LoVo (cell line): ENCODE measurements at regions not wholly inside any gene's neighbourhood (a gene's known extent, or its start where the extent isn't known, plus 50 kb on each side); places are given as distances from the start of the nearest gene placed in this dataset.
"Not testable (repeated sequence)": the region's sequence is repeated elsewhere in the genome, so short reads cannot be mapped to it uniquely, and the experiment has no call there.

ENCODE experiments used
- DNase-seq: peaks from one replicate; pipeline ENCODE4 v3.0.0-alpha.2; 2016; ENCODE audit warnings: low spot score

DNA sequence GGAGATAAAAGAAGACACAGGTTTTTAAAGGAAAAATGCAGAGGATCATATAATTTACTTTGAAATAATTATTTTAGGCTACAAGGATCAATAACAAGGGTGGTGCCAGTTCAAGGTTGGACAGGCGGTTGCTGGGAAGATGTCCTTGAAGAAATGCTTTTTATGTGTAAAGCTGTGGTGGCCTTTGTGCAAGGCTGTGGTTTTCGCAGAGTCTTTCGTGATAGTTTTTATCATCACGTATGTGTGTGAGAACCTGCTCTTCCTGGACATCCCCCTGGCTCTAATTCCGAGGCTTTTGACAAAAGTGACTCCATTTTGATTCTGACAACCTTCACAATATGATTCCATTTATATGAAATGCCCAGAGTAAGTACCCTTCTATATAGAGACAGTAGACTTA, 85.8 kb upstream of the COG2 start:
- no peak for DNase-seq

GRCh38 chr1:230555814-230556213, 86.5 kb upstream of the COG2 start:
- no peak for DNase-seq

DNA sequence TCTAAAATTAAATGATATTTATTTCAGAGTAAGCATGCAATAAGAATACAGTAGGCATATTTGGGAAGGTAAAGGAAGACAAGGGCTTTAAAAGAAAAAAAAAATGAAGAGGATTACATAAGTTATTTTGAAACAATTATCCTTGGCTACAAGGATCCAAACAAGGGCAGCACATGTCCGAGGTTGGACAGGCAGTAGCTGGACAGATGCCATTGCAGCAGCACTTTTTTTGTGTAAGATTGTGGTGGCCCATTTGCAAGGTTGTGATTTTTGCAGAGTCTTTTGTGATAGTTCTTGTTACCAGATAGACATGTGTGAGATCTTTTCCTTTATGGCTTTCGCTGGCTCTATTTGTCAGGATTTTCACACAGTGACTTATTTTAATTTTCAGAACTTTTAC, 89.4 kb upstream of the COG2 start:
- DNase-seq: no peak

DNA sequence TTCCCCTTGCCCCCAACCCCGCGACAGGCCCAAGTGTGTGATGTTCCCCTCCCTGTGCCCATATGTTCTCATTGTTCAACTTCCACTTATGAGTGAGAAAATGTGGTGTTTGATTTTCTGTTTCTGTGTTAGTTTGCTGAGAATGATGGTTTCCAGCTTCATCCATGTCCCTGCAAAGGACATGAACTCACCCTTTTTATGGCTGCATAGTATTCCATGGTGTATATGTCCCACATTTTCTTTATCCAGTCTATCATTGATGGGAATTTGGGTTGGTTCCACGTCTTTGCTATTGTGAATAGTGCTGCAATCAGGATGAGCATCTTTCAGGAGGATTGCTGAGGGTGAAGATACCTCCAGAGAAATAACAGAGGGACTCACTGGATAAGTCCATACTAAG, 91.3 kb upstream of the COG2 start:
- DNase-seq: not testable (repeated sequence)

GRCh38 chr1:230550428-230550827, 91.9 kb upstream of the COG2 start:
- no peak for DNase-seq

- DNase-seq: no peak
Observed at GRCh38 chr1:230549625-230550024, 92.7 kb upstream of the COG2 start.

DNA sequence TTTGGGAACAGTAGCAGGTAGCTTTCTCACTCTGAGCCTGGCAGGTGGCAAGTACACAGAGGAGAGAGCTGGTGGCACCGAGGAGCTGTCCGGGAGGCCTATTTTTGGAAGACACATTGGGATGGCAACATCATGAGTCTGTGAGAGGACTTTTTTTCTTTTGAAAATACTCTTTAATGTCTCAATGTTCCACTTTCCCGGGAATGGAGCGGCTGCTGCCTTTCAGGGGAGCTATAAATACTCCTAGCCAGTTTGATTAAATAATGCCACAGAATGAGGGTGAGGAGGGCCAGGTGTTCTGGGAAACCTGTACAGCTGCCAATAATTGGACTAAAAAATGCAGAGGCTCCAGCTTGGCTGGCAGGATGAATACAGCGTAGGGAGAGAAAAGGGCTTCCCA, 93.3 kb upstream of the COG2 start:
- DNase-seq: no peak

- DNase-seq: no peak
Observed at GRCh38 chr1:230548357-230548756, 93.9 kb upstream of the COG2 start.

DNA sequence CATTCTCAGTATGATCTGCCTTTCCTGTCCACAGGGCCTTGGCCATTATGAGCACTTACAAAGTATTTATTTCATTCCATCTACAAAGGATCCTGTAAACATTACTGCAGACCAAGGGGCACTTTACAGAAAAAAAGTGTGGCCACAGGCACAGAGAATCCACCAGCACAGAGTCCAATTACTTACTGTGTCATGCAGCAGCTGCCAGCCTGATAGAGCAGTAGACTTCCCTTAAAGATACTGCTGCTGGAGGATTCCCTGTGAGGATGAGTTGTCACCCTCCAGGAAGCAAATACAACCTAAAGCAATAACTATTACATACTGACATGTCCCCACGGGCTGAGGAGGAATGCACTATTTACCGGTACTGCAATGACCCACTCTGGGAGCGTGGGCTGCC, 97.1 kb upstream of the COG2 start:
- no peak for DNase-seq

GRCh38 chr1:230544758-230545157, 97.5 kb upstream of the COG2 start:
- no peak for DNase-seq

DNA sequence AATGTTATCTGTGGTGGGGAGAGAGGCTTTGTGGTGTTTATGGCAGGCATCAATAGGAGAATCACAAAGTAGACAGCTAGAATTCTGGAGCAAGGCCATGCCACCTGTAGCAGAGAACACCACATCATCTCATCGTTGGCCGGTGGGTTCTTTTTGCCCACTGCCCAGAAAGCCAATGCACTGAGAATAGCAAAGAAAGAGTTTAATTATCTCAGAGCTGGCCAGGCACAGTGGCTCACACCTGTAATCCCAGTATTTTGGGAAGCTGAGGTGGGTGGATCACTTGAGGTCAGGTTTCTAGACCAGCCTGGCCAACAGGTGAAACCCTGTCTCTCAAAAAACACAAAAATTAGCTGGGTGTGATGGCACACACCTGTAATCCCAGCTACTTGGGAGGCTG, 99.2 kb upstream of the COG2 start:
- no peak for DNase-seq

DNA sequence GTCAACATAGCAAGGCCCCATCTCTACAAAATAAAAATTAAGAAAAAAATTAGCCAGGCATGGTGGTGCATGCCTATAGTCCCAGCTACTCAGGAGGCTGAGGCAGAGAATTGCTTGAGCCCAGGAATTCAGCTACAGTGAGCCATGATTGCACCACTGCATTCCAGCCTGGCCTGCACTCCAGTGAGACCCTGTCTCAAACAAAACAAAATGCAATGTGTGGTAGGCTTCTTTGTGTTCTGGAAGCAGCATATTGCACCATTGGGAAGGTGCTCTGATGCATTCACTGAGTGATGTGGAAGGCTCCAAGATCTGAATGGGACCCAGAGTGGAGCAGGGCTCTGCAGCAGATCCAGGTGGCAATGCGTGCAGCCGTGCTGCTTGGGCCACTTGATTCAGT, 99.6 kb upstream of the COG2 start:
- no peak for DNase-seq

DNA sequence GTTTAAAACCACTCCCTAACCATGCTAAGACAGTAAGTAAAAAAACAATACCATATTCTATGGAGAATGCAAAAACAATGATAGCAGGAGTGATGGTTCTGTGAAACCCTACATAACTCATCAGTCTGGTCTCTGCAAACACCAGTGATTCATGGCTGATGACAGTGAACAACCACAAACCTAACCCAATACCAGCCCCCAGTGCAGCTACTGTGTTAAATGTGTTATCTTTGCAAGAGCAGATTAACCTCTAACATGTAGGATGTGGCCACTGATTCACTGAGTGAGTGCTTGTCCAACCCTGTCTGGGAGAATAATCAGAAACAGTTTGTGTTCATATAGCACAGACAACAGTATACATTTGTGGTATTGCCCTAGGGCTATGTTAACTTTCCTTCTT, 100.2 kb upstream of the COG2 start:
- DNase-seq: no peak

DNA sequence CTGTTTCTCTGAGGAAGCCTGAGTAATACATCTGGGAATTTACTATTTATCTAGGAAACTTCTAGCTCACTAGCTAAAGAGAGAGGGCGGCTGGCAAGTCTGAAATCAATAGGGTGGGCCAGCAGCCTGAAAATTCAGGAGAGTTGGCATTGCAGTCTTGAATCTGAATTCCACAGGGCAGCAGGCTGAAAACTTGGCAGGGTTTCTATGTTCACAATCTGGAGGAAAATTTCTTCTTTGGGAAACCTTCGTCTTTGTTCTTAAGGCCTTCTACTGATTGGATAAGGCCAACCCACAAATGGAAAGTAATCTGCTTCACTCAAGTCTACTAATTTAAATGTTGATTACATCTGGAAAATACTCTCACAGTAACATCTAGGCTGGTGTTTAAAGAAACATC, 101.0 kb upstream of the COG2 start:
- no peak for DNase-seq

DNA sequence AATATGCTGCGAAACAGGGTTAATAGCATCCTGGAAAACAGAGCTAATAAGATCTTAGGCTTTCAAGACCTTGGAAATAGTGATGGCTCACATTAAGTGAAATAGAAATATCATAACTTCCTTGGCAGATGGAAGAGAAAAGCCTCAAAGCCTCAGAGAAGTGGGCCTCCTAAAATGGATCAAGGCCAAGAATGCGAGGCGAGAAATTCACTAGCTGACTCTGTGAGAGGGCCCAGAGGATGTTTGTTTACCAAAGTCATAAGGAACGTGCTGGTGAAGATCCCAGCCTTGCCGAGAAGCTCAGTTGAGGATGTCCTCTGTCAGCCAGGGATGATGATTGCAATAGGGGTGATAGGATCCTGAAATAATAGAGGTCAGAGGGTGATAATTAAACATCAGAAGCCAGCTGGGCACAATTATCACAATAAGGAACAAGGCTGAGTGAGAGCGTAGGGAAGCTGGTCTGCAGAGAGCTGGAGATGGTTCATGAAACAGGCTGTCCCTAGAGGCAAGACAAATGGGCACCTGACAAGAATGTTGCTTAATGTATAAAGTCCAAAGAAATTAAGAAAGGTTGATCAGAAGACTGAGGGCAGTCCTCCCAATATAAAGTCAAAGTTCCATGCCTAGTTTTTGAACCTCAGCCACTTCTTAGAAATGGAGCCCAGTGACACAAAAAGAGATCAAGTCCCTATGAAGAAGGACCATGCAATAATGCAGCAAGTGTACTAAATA, 101.7 kb upstream of the COG2 start:
- DNase-seq: no peak

- no peak for DNase-seq
Observed at GRCh38 chr1:230537456-230537855, 104.8 kb upstream of the COG2 start.

DNA sequence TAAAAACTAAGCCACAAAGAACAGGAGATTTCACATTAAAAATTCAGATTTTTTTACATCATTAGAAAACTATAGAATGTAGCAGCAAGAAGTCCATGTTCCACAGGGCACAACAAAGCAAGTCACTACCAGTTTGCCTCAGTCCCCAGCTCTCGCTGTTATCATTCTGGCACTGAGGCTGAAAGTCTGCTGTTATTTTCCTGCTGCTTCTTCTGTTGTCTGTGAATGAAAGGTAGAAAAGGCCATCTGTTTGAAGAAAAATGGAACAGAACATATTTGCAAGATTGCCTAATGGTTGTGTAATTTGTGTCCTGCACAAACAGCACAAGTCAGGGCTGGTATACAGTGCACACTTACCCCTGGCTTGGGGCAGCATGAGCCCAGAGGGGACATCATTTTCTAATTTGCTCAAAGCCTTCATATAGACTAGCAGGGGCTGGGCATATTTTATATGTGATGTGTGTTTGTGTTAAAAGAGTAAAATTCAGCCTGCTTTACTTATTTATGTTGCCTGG, 105.6 kb upstream of the COG2 start:
- DNase-seq: no peak

DNA sequence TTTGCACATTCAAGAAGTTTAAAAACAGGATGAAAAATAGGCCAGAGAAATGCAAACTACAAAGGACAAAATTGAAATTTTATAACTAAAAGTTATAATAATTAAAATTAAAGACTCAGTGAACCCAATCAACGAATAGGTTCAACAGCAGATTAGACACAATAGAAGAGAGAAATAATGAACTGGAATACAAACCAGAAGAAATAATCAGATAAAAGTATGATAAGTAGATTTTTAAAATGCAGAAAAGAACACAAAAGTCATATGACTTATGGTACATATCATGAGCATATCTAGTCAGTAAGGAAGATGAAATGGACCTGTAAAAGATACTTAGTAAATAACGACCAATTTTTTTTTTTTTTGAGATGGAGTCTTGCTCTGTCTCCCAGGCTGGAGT, 108.1 kb upstream of the COG2 start:
- DNase-seq: no peak

- no peak for DNase-seq
Observed at GRCh38 chr1:230531103-230531502, 105.0 kb upstream of the PGBD5 start.

GRCh38 chr1:230519246-230519645, 93.1 kb upstream of the PGBD5 start:
- no peak for DNase-seq

- no peak for DNase-seq
Observed at GRCh38 chr1:230518511-230518910, 92.4 kb upstream of the PGBD5 start.

DNA sequence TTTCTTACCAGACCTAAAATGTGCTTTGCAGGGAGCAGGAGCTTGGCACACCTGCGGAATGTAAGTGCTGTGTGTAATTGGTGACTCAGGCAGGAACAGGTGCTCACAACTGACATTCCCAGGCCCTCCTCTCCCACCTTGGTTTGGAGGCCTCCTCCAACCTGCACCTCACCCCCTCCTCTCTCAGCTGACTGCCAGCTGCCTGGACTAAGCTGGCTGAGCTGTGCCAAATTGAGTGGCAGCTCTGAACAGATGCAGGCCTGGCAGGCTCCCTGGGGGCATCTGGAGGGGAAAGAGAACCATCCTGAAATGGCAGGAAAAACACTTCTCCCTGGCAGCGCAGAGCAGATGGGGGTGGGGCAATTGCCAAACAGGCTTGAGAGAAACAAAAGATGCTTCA, 91.7 kb upstream of the PGBD5 start:
- DNase-seq: no peak

- no peak for DNase-seq
Observed at GRCh38 chr1:230517326-230517725, 91.2 kb upstream of the PGBD5 start.

GRCh38 chr1:230516889-230517288, 90.8 kb upstream of the PGBD5 start:
- DNase-seq: no peak
